HEK293 (cell line): ENCODE measurements at regions not wholly inside any gene's neighbourhood (a gene's known extent, or its start where the extent isn't known, plus 50 kb on each side); places are given as distances from the start of the nearest gene placed in this dataset.

Source experiments
- CTCF ChIA-PET: fragments of 350-600 bp; formaldehyde crosslinking; extraction: SDS; loops from one replicate; lab custom pipeline; 2021; ENCODE audit warnings: antibody characterized with exemption; lab: Yijun Ruan, JAX
- POLR2A ChIA-PET: fragments of 300-600 bp; formaldehyde crosslinking; extraction: SDS; loops from one replicate; lab custom pipeline; 2020; ENCODE audit warnings: antibody characterized with exemption, inconsistent platforms; lab: Yijun Ruan, JAX
- H3K27ac ChIP-seq: fragments of 200-500 bp; sonication (Bioruptor generic); 2 replicates; pipeline ENCODE4 v1.5.1; 2014; ENCODE audit warnings: low read depth, low read length, control low read depth, inconsistent platforms; ENCODE audit errors: extremely low read depth
- H3K36me3 ChIP-seq, 2 experiments: fragments of 200-500 bp in 1 of 2; sonication (Bioruptor generic) in 1 of 2; 1 replicate in 1 of 2; 2 replicates in 1 of 2; pipeline ENCODE4 v1.5.1; 2014 to 2017; ENCODE audit warnings: inconsistent platforms in 2 of 2, low read length in 2 of 2; ENCODE audit not compliant: control insufficient read depth in 2 of 2, insufficient read depth in 1 of 2
- H3K4me1 ChIP-seq: fragments of 200-500 bp; sonication (Bioruptor generic); 2 replicates; pipeline ENCODE4 v1.5.1; 2014; ENCODE audit warnings: mild to moderate bottlenecking, low read length, inconsistent platforms; ENCODE audit not compliant: control insufficient read depth, insufficient read depth
- H3K4me3 ChIP-seq: 2 replicates; pipeline ENCODE4 v1.5.1; 2011; ENCODE audit warnings: low read depth, mild to moderate bottlenecking, control low read depth, low read length, moderate library complexity
- H3K9me3 ChIP-seq: fragments of 200-500 bp; sonication (Bioruptor generic); 2 replicates; pipeline ENCODE4 v1.5.1; 2014; ENCODE audit warnings: low read depth, low read length, inconsistent platforms; ENCODE audit not compliant: control insufficient read depth, insufficient read depth
- BCL11A ChIP-seq: fragments of 450-650 bp; formaldehyde crosslinking; IDR thresholded peaks from 2 replicates; pipeline ENCODE4 v1.5.1; 2016; ENCODE audit warnings: low read depth, missing biosample characterization, missing genetic modification characterization
- GFI1B ChIP-seq: fragments of 450-650 bp; formaldehyde crosslinking; IDR thresholded peaks from 2 replicates; pipeline ENCODE4 v1.5.1; 2016; ENCODE audit warnings: missing biosample characterization, missing genetic modification characterization
- GLIS2 ChIP-seq: fragments of 450-650 bp; formaldehyde crosslinking; IDR thresholded peaks from 2 replicates; pipeline ENCODE4 v1.5.1; 2016; ENCODE audit warnings: missing biosample characterization, missing genetic modification characterization
- HOXD13 ChIP-seq: sonication (generic); formaldehyde crosslinking; IDR thresholded peaks from 2 replicates; pipeline ENCODE4 v1.8.0; 2022; ENCODE audit warnings: missing genetic modification reagents, borderline replicate concordance
- RBAK ChIP-seq: fragments of 450-650 bp; formaldehyde crosslinking; IDR thresholded peaks from 2 replicates; pipeline ENCODE4 v1.5.1; 2016; ENCODE audit warnings: missing biosample characterization, missing genetic modification characterization
- SP2 ChIP-seq: fragments of 450-650 bp; formaldehyde crosslinking; IDR thresholded peaks from 2 replicates; pipeline ENCODE4 v1.5.1; 2016; ENCODE audit warnings: missing biosample characterization, missing genetic modification characterization
- SP3 ChIP-seq: fragments of 450-650 bp; formaldehyde crosslinking; IDR thresholded peaks from 2 replicates; pipeline ENCODE4 v1.5.1; 2016; ENCODE audit warnings: missing biosample characterization, missing genetic modification characterization
- WT1 ChIP-seq: fragments of 450-650 bp; formaldehyde crosslinking; IDR thresholded peaks from 2 replicates; pipeline ENCODE4 v1.5.1; 2016; ENCODE audit warnings: missing biosample characterization, missing genetic modification characterization
- ZBTB8A ChIP-seq: fragments of 450-650 bp; formaldehyde crosslinking; IDR thresholded peaks from 2 replicates; pipeline ENCODE4 v1.5.1; 2016; ENCODE audit warnings: missing biosample characterization, missing genetic modification characterization
- ZNF114 ChIP-seq: fragments of 450-650 bp; formaldehyde crosslinking; IDR thresholded peaks from 2 replicates; pipeline ENCODE4 v1.5.0; 2017; ENCODE audit warnings: missing biosample characterization, missing genetic modification characterization
- ZNF16 ChIP-seq: fragments of 450-650 bp; formaldehyde crosslinking; IDR thresholded peaks from 2 replicates; pipeline ENCODE4 v1.5.1; 2016; ENCODE audit warnings: low read depth, missing biosample characterization, missing genetic modification characterization
- ZNF202 ChIP-seq: fragments of 450-650 bp; formaldehyde crosslinking; IDR thresholded peaks from 2 replicates; pipeline ENCODE4 v1.5.1; 2016; ENCODE audit warnings: missing biosample characterization, missing genetic modification characterization, borderline replicate concordance
- ZNF23 ChIP-seq: fragments of 450-650 bp; formaldehyde crosslinking; IDR thresholded peaks from 2 replicates; pipeline ENCODE4 v1.5.1; 2016; ENCODE audit warnings: missing biosample characterization, missing genetic modification characterization, borderline replicate concordance
- ZNF266 ChIP-seq: fragments of 450-650 bp; formaldehyde crosslinking; IDR thresholded peaks from 2 replicates; pipeline ENCODE4 v1.5.1; 2016; ENCODE audit warnings: missing biosample characterization, missing genetic modification characterization, low read depth
- ZNF302 ChIP-seq: fragments of 450-650 bp; formaldehyde crosslinking; IDR thresholded peaks from 2 replicates; pipeline ENCODE4 v1.5.1; 2016; ENCODE audit warnings: missing biosample characterization, missing genetic modification characterization, low read depth
- ZNF350 ChIP-seq: fragments of 450-650 bp; formaldehyde crosslinking; IDR thresholded peaks from 2 replicates; pipeline ENCODE4 v1.5.0; 2017; ENCODE audit warnings: missing biosample characterization, mild to moderate bottlenecking, missing genetic modification characterization
- ZNF366 ChIP-seq: fragments of 450-650 bp; formaldehyde crosslinking; conservative IDR thresholded peaks from 2 replicates; pipeline ENCODE4 v1.5.1; 2016; ENCODE audit warnings: missing biosample characterization, missing genetic modification characterization
- ZNF510 ChIP-seq: fragments of 450-650 bp; formaldehyde crosslinking; IDR thresholded peaks from 2 replicates; pipeline ENCODE4 v1.5.1; 2018; ENCODE audit warnings: mild to moderate bottlenecking, missing genetic modification characterization, missing biosample characterization; ENCODE audit not compliant: insufficient replicate concordance
- ZNF513 ChIP-seq: fragments of 450-650 bp; IDR thresholded peaks from 2 replicates; pipeline ENCODE4 v1.5.1; 2018; ENCODE audit warnings: missing biosample characterization, missing genetic modification characterization
- ZNF549 ChIP-seq: fragments of 450-650 bp; IDR thresholded peaks from 2 replicates; pipeline ENCODE4 v1.5.1; 2018; ENCODE audit warnings: missing biosample characterization, missing genetic modification characterization, mild to moderate bottlenecking, inconsistent platforms, moderate library complexity
- ZNF670 ChIP-seq: fragments of 450-650 bp; formaldehyde crosslinking; IDR thresholded peaks from 2 replicates; pipeline ENCODE4 v1.5.1; 2016; ENCODE audit warnings: missing biosample characterization, missing genetic modification characterization, low read depth
- ZNF677 ChIP-seq: fragments of 450-650 bp; IDR thresholded peaks from 2 replicates; pipeline ENCODE4 v1.5.0; 2018; ENCODE audit warnings: missing biosample characterization, mild to moderate bottlenecking, missing genetic modification characterization, moderate library complexity
- ZNF776 ChIP-seq: fragments of 450-650 bp; formaldehyde crosslinking; IDR thresholded peaks from 2 replicates; pipeline ENCODE4 v1.5.0; 2017; ENCODE audit warnings: missing biosample characterization, missing genetic modification characterization, borderline replicate concordance
- ZSCAN18 ChIP-seq: fragments of 450-650 bp; formaldehyde crosslinking; IDR thresholded peaks from 2 replicates; pipeline ENCODE4 v1.5.1; 2016; ENCODE audit warnings: missing biosample characterization, missing genetic modification characterization
- ZSCAN4 ChIP-seq: fragments of 450-650 bp; formaldehyde crosslinking; IDR thresholded peaks from 2 replicates; pipeline ENCODE4 v1.5.1; 2017; ENCODE audit warnings: missing biosample characterization, missing genetic modification characterization
- TF ChIP-seq, protein P1 (sequence below): fragments of 450-650 bp; formaldehyde crosslinking; IDR thresholded peaks from 2 replicates; pipeline ENCODE4 v1.5.1; 2016; ENCODE audit warnings: missing biosample characterization, missing genetic modification characterization, borderline replicate concordance
- TF ChIP-seq, protein P2 (sequence below): fragments of 450-650 bp; formaldehyde crosslinking; IDR thresholded peaks from 2 replicates; pipeline ENCODE4 v1.5.0; 2017; ENCODE audit warnings: missing biosample characterization, missing genetic modification characterization, borderline replicate concordance
- TF ChIP-seq, protein P3 (sequence below): fragments of 450-650 bp; IDR thresholded peaks from 2 replicates; pipeline ENCODE4 v1.5.1; 2018; ENCODE audit warnings: missing biosample characterization, mild to moderate bottlenecking, missing genetic modification characterization

- POLR2A ChIA-PET = no interaction called here
- CTCF ChIA-PET = no interaction called here
- no peaks in the 10 kb centered on the region for H3K36me3 ChIP-seq
- H3K27ac ChIP-seq = no peak overlapping the region
- H3K4me1 ChIP-seq = no peaks in the 10 kb centered on the region
- TF ChIP-seq ZNF302 (tag by site-specific recombination) (no peak), WT1 (tag by site-specific recombination) (no peak), ZSCAN18 (no peak), ZNF202 (no peak), ZNF510 (tag by site-specific recombination) (no peak), ZNF513 (tag by site-specific recombination) (no peak), ZNF16 (tag by site-specific recombination) (no peak), GLIS2 (tag by site-specific recombination) (no peak), ZNF266 (no peak), ZNF549 (tag by site-specific recombination) (no peak), ZNF670 (tag by site-specific recombination) (no peak), ZNF366 (tag by site-specific recombination) (no peak), ZSCAN4 (tag by site-specific recombination) (no peak), ZNF114 (tag by site-specific recombination) (no peak), ZNF776 (tag by site-specific recombination) (no peak), RBAK (tag by site-specific recombination) (no peak)
- TF ChIP-seq, protein P1, sequence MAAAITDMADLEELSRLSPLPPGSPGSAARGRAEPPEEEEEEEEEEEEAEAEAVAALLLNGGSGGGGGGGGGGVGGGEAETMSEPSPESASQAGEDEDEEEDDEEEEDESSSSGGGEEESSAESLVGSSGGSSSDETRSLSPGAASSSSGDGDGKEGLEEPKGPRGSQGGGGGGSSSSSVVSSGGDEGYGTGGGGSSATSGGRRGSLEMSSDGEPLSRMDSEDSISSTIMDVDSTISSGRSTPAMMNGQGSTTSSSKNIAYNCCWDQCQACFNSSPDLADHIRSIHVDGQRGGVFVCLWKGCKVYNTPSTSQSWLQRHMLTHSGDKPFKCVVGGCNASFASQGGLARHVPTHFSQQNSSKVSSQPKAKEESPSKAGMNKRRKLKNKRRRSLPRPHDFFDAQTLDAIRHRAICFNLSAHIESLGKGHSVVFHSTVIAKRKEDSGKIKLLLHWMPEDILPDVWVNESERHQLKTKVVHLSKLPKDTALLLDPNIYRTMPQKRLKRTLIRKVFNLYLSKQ = no peak
- TF ChIP-seq, protein P2, sequence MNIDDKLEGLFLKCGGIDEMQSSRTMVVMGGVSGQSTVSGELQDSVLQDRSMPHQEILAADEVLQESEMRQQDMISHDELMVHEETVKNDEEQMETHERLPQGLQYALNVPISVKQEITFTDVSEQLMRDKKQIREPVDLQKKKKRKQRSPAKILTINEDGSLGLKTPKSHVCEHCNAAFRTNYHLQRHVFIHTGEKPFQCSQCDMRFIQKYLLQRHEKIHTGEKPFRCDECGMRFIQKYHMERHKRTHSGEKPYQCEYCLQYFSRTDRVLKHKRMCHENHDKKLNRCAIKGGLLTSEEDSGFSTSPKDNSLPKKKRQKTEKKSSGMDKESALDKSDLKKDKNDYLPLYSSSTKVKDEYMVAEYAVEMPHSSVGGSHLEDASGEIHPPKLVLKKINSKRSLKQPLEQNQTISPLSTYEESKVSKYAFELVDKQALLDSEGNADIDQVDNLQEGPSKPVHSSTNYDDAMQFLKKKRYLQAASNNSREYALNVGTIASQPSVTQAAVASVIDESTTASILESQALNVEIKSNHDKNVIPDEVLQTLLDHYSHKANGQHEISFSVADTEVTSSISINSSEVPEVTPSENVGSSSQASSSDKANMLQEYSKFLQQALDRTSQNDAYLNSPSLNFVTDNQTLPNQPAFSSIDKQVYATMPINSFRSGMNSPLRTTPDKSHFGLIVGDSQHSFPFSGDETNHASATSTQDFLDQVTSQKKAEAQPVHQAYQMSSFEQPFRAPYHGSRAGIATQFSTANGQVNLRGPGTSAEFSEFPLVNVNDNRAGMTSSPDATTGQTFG (tag by site-specific recombination) = no peak
- H3K9me3 ChIP-seq = no peaks in the 10 kb centered on the region
- H3K4me3 ChIP-seq = no peak overlapping the region
Observed at GRCh38 chr1:187958207-187958606, 1129.5 kb downstream of the PLA2G4A start.

DNA sequence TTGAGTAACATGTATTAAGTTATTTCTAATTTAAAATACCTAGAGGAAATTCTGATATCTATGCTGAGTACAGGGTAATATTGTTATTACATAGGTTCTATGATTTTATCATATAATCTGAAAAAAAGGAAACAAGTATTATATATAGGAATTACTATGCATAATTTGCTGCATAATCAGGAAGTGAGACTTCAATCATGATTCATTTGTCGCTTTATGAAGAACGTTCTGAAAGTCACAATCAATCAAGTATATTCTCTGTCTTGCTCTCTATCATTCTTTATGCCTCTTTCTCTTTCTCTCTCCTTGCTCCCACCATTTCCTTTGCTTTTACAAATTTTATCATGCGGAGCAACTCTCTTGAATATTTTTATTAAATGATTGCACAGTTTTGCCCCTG is 1130.3 kb downstream of the PLA2G4A start:
- ChIA-PET CTCF (no interaction called here), POLR2A (no interaction called here)
- no peaks in the 10 kb centered on the region for H3K36me3 ChIP-seq
- H3K4me1 ChIP-seq = no peaks in the 10 kb centered on the region
- no peak overlapping the region for H3K4me3 ChIP-seq
- H3K9me3 ChIP-seq = no peaks in the 10 kb centered on the region
- no peak overlapping the region for H3K27ac ChIP-seq
- TF ChIP-seq SP3 (tag by site-specific recombination) (no peak), ZNF677 (tag by site-specific recombination) (no peak), ZNF16 (tag by site-specific recombination) (no peak), HOXD13 (CRISPR knock-in tag) (no peak), ZNF350 (tag by site-specific recombination) (no peak), SP2 (tag by site-specific recombination) (no peak), GFI1B (tag by site-specific recombination) (no peak), ZBTB8A (no peak), ZNF23 (tag by site-specific recombination) (no peak), ZNF670 (tag by site-specific recombination) (no peak), BCL11A (tag by site-specific recombination) (no peak)
- TF ChIP-seq, protein P3, sequence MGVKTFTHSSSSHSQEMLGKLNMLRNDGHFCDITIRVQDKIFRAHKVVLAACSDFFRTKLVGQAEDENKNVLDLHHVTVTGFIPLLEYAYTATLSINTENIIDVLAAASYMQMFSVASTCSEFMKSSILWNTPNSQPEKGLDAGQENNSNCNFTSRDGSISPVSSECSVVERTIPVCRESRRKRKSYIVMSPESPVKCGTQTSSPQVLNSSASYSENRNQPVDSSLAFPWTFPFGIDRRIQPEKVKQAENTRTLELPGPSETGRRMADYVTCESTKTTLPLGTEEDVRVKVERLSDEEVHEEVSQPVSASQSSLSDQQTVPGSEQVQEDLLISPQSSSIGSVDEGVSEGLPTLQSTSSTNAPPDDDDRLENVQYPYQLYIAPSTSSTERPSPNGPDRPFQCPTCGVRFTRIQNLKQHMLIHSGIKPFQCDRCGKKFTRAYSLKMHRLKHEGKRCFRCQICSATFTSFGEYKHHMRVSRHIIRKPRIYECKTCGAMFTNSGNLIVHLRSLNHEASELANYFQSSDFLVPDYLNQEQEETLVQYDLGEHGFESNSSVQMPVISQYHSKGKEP (tag by site-specific recombination) = no peak
